ENCODE measurements at regions not wholly inside any gene's neighbourhood (a gene's known extent, or its start where the extent isn't known, plus 50 kb on each side); places are given as distances from the start of the nearest gene placed in this dataset.
A peak's percentile ranks its signal among the peaks of the same experiment; 100 is the strongest.

DNA sequence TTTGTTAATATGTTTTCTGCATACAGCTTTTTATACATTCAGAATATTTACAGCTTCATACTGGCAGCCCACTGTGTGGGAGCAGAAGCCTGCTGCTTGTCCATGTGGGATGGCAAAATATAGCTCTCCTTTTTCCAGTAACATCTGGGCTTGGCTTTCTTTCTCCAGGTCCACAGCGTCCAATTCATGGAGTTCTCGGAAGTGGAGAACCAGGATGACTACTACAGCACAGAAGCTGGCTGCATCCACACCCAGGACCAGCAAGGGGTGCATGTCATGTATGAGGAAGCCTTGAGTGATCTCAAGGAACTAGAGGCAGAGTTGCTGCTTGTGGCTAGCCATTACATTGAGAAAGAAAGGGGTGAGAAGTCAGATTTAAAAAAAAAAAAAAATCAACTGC, 143.1 kb downstream of the CD164 start:
- TF ChIP-seq, protein P1, sequence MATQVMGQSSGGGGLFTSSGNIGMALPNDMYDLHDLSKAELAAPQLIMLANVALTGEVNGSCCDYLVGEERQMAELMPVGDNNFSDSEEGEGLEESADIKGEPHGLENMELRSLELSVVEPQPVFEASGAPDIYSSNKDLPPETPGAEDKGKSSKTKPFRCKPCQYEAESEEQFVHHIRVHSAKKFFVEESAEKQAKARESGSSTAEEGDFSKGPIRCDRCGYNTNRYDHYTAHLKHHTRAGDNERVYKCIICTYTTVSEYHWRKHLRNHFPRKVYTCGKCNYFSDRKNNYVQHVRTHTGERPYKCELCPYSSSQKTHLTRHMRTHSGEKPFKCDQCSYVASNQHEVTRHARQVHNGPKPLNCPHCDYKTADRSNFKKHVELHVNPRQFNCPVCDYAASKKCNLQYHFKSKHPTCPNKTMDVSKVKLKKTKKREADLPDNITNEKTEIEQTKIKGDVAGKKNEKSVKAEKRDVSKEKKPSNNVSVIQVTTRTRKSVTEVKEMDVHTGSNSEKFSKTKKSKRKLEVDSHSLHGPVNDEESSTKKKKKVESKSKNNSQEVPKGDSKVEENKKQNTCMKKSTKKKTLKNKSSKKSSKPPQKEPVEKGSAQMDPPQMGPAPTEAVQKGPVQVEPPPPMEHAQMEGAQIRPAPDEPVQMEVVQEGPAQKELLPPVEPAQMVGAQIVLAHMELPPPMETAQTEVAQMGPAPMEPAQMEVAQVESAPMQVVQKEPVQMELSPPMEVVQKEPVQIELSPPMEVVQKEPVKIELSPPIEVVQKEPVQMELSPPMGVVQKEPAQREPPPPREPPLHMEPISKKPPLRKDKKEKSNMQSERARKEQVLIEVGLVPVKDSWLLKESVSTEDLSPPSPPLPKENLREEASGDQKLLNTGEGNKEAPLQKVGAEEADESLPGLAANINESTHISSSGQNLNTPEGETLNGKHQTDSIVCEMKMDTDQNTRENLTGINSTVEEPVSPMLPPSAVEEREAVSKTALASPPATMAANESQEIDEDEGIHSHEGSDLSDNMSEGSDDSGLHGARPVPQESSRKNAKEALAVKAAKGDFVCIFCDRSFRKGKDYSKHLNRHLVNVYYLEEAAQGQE (IDR thresholded peaks at IDR 0.05; ENCODE audit: insufficient replicate concordance, low read depth) = no peak
- no peak for TF ChIP-seq GABPA (IDR thresholded peaks at IDR 0.05; ENCODE audit: low read depth)
- TF ChIP-seq CTCF (IDR thresholded peaks at IDR 0.05; ENCODE audit: insufficient read depth, low read length) = no peak
- TF ChIP-seq POLR2AphosphoS5 (IDR thresholded peaks at IDR 0.05; ENCODE audit: low read depth) = no peak
- TF ChIP-seq SPI1 (IDR thresholded peaks at IDR 0.05; ENCODE audit: borderline replicate concordance, low read depth) = no peak
- H3K27ac ChIP-seq (replicated peaks) = peak overlapping the region; percentile 34
- DNase-seq (ENCODE audit: low read depth in 1 of 2, low spot score in 1 of 2) = peak; percentile 61 to 66

GRCh38 chr6:109238396-109238795, 143.1 kb downstream of the CEP57L1 start:
- H3K27ac ChIP-seq (replicated peaks) = peak overlapping the region; percentile 34
- H3K4me3 ChIP-seq (replicated peaks; ENCODE audit: insufficient read depth, low read length) = no peak overlapping the region
- DNase-seq (ENCODE audit: low read depth in 1 of 2, low spot score in 1 of 2) = peak in 1 of 2 experiments; percentile 53
- TF ChIP-seq SPI1 (IDR thresholded peaks at IDR 0.05; ENCODE audit: borderline replicate concordance, low read depth) = no peak
- no peaks in the 10 kb centered on the region for H3K27me3 ChIP-seq (ENCODE audit: insufficient read depth, poor library complexity, severe bottlenecking)

More for the DNA sequence above, 143.1 kb downstream of the CD164 start:
- Histone ChIP-seq H3K4me3 (replicated peaks; ENCODE audit: insufficient read depth, low read length) (no peak overlapping the region), H3K27me3 (ENCODE audit: insufficient read depth, poor library complexity, severe bottlenecking) (no peaks in the 10 kb centered on the region)

DNA sequence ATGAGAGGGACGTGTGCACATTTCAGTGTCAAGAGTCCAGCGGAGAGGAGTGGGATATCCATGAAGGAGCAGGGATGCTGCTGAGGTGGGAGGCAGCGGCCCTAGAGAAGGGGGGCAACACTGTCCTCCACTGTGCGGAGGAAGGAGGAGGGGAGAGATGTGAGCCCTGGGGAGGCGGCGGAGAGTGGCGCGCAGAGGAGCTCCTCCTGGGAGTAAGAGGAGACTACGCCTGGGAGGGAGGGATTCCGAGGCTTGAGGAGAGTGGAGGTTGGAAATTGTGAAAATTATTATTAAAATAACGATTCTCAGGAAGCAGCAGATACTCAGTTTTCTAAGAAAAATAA, 142.7 kb downstream of the CEP57L1 start:
- TF ChIP-seq, protein P1 (IDR thresholded peaks at IDR 0.05; ENCODE audit: insufficient replicate concordance, low read depth) = no peak
- TF ChIP-seq CTCF (IDR thresholded peaks at IDR 0.05; ENCODE audit: insufficient read depth, low read length) (no peak), GABPA (IDR thresholded peaks at IDR 0.05; ENCODE audit: low read depth) (no peak), POLR2AphosphoS5 (IDR thresholded peaks at IDR 0.05; ENCODE audit: low read depth) (no peak)
- no peaks in the 10 kb centered on the region for H3K27me3 ChIP-seq (ENCODE audit: insufficient read depth, poor library complexity, severe bottlenecking)
- H3K27ac ChIP-seq (replicated peaks) = peak overlapping the region; percentile 46
- no peak overlapping the region for H3K4me3 ChIP-seq (replicated peaks; ENCODE audit: insufficient read depth, low read length)
- no peak for DNase-seq (ENCODE audit: low read depth in 1 of 2, low spot score in 1 of 2)

DNA sequence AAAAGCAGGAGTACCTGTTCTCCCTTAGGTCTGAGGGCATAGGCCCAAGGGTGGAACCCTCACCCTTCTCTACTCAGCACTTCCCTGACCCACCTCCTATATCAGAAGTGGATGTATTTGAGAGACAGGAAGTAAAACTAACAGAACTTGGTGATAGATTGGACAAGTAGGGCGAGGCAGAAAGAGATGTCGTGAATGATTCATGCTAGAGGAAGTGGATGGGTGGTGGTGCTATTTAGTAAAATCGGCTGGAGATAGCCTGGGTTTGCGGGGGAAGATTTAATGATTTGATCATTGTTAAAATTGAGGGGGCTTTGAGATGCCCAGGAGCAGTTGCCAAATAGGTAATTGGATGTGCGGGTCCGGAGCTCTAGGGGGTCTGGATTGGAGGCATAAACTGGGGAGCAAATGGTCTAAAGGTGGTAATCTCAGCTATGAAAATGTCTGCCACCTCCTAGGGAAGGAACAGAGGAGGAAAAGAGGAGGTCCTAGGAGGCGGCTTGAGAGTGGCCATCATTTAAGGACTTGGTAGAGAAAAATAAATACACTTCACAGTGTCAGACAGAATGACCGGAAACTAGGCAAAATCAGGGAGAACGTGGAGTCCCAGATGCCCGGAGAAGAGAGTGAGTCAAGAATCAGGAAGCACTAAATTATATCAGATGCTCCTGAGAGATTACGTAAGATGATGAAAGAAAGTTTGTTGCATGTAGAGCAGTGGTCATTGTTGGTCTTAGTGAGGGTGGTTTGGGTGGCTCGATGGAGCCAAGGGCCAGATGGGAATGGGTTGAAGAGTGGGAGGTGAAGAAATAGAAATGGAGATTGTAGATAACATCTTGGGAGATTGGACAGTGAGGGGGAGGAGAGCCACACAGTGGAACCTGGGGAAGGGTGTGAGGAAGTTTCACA, 142.0 kb downstream of the CEP57L1 start:
- Histone ChIP-seq H3K27ac (replicated peaks) (peak overlapping the region; percentile 46), H3K4me3 (replicated peaks; ENCODE audit: insufficient read depth, low read length) (no peak overlapping the region), H3K27me3 (ENCODE audit: insufficient read depth, poor library complexity, severe bottlenecking) (no peaks in the 10 kb centered on the region)
- DNase-seq (ENCODE audit: low read depth in 1 of 2, low spot score in 1 of 2) = peak; percentile 42 to 75
- TF ChIP-seq GABPA (IDR thresholded peaks at IDR 0.05; ENCODE audit: low read depth) = no peak
- TF ChIP-seq POLR2AphosphoS5 (IDR thresholded peaks at IDR 0.05; ENCODE audit: low read depth) = no peak
- peak; percentile 37; the same call in 1 of the 2 replicates for TF ChIP-seq SPI1 (IDR thresholded peaks at IDR 0.05; ENCODE audit: borderline replicate concordance, low read depth)
- TF ChIP-seq CTCF (IDR thresholded peaks at IDR 0.05; ENCODE audit: insufficient read depth, low read length) = no peak
- TF ChIP-seq, protein P1 (IDR thresholded peaks at IDR 0.05; ENCODE audit: insufficient replicate concordance, low read depth) = no peak

Data from HL-60 (cell line).